Panc1 (cell line): ENCODE measurements at regions not wholly inside any gene's neighbourhood (a gene's known extent, or its start where the extent isn't known, plus 50 kb on each side); places are given as distances from the start of the nearest gene placed in this dataset.

Experiments used
- ATAC-seq: fragments of 200-7000 bp; cut with Tn5 transposase; 2 replicates; pipeline ENCODE4 v1.9.1; 2020; ENCODE audit warnings: mild to moderate bottlenecking, moderate library complexity
- BruUV-seq: library from RNA; stranded (reverse); fragments of 400-500 nt; replicated peaks from 2 replicates; lab custom pipeline; 2021; lab: Mats Ljungman, UMichigan
- CTCF ChIA-PET: fragments of 300-600 bp; sonication (Branson Sonifier 250); formaldehyde crosslinking; loops from one replicate; lab custom pipeline; 2022; ENCODE audit warnings: antibody characterized with exemption; lab: Charles Lee
- POLR2A ChIA-PET: fragments of 300-600 bp; sonication (Branson Sonifier 250); formaldehyde crosslinking; loops from one replicate; lab custom pipeline; 2022; ENCODE audit warnings: antibody characterized with exemption; lab: Charles Lee
- DNase-seq: peaks from one replicate; pipeline ENCODE4 v3.0.0-alpha.2; 2010; ENCODE audit warnings: low read depth, low spot score
- H3K27ac ChIP-seq: 2 replicates; pipeline ENCODE4 v1.5.1; 2011; ENCODE audit warnings: mild to moderate bottlenecking, low read length, inconsistent platforms
- H3K27me3 ChIP-seq: fragments of 200-500 bp; sonication (Bioruptor generic); 2 replicates; pipeline ENCODE4 v1.6.0; 2014; ENCODE audit warnings: low read length, inconsistent platforms; ENCODE audit not compliant: control insufficient read depth, insufficient read depth
- H3K36me3 ChIP-seq: fragments of 200-500 bp; sonication (Bioruptor generic); 2 replicates; pipeline ENCODE4 v1.5.1; 2014; ENCODE audit warnings: inconsistent platforms, mild to moderate bottlenecking, low read length, moderate library complexity; ENCODE audit not compliant: control insufficient read depth, insufficient read depth
- H3K4me1 ChIP-seq: 2 replicates; pipeline ENCODE4 v1.5.1; 2011; ENCODE audit warnings: inconsistent platforms, mild to moderate bottlenecking, low read length, moderate library complexity; ENCODE audit not compliant: control insufficient read depth, insufficient read depth
- H3K4me3 ChIP-seq, 2 experiments: 2 replicates each; pipeline ENCODE4 v1.5.1; 2011 to 2012; ENCODE audit warnings: low read depth in 2 of 2, low read length in 2 of 2, mild to moderate bottlenecking in 2 of 2, inconsistent platforms in 1 of 2, moderate library complexity in 1 of 2
- H3K9me3 ChIP-seq: fragments of 200-500 bp; sonication (Bioruptor generic); 2 replicates; pipeline ENCODE4 v1.5.1; 2014; ENCODE audit warnings: low read depth, mild to moderate bottlenecking, inconsistent platforms, low read length, moderate library complexity; ENCODE audit not compliant: control insufficient read depth, insufficient read depth
- POLR2AphosphoS5 ChIP-seq: IDR thresholded peaks from 2 replicates; pipeline ENCODE4 v1.6.1; 2012; ENCODE audit warnings: mild to moderate bottlenecking, low read depth, low read length, moderate library complexity
- REST ChIP-seq, 2 experiments: IDR thresholded peaks; 2 replicates each; pipeline ENCODE4 v1.6.1; 2011 to 2012; ENCODE audit warnings: low read depth in 2 of 2, control low read depth in 1 of 2, low read length in 1 of 2, mild to moderate bottlenecking in 1 of 2, moderate library complexity in 1 of 2; ENCODE audit not compliant: insufficient read depth in 1 of 2
- SIN3A ChIP-seq: IDR thresholded peaks from 2 replicates; pipeline ENCODE4 v1.6.1; 2012; ENCODE audit warnings: low read depth, mild to moderate bottlenecking, low read length, moderate library complexity, borderline replicate concordance; ENCODE audit not compliant: insufficient read depth
- TCF7L2 ChIP-seq: IDR thresholded peaks from 2 replicates; pipeline ENCODE4 v1.6.1; 2011; ENCODE audit warnings: mild to moderate bottlenecking, low read depth, low read length, inconsistent platforms
- in situ Hi-C: cut with HindIII; loops from 2 replicates; pipeline ENCODE4 v1.10.0; 2016; ENCODE audit warnings: low sequenced_read_pairs, low pct_unique_long_range_greater_than_20kb
- intact Hi-C: fragments of 100-400 bp; cut with micrococcal nuclease; formaldehyde crosslinking; loops from one replicate; pipeline ENCODE4 v1.10.0; 2022; ENCODE audit not compliant: unreplicated experiment
- TF ChIP-seq, protein P1 (sequence below): fragments of 450-650 bp; IDR thresholded peaks from 2 replicates; pipeline ENCODE4 v1.5.1; 2017; ENCODE audit warnings: mild to moderate bottlenecking

- ATAC-seq (no peak), DNase-seq (no peak)
- in situ Hi-C loops = no loop called here
- TF ChIP-seq TCF7L2 (no peak), SIN3A (no peak), REST (IDR thresholded peaks at IDR 0.05; ENCODE audit: insufficient read depth in 1 of 2, low read depth in 2 of 2, low read length in 1 of 2) (no peak), POLR2AphosphoS5 (no peak)
- TF ChIP-seq, protein P1, sequence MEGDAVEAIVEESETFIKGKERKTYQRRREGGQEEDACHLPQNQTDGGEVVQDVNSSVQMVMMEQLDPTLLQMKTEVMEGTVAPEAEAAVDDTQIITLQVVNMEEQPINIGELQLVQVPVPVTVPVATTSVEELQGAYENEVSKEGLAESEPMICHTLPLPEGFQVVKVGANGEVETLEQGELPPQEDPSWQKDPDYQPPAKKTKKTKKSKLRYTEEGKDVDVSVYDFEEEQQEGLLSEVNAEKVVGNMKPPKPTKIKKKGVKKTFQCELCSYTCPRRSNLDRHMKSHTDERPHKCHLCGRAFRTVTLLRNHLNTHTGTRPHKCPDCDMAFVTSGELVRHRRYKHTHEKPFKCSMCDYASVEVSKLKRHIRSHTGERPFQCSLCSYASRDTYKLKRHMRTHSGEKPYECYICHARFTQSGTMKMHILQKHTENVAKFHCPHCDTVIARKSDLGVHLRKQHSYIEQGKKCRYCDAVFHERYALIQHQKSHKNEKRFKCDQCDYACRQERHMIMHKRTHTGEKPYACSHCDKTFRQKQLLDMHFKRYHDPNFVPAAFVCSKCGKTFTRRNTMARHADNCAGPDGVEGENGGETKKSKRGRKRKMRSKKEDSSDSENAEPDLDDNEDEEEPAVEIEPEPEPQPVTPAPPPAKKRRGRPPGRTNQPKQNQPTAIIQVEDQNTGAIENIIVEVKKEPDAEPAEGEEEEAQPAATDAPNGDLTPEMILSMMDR = no peak
- intact Hi-C loops = no loop called here
- H3K9me3 ChIP-seq = no peaks in the 10 kb centered on the region
- peaks cover 12% of the 10 kb centered on the region for H3K27me3 ChIP-seq
- H3K36me3 ChIP-seq = no peaks in the 10 kb centered on the region
- no peak overlapping the region for H3K4me3 ChIP-seq
- no TSS peak for BruUV-seq
- no peak overlapping the region for H3K27ac ChIP-seq
- H3K4me1 ChIP-seq = no peaks in the 10 kb centered on the region
- ChIA-PET POLR2A (no interaction called here), CTCF (no interaction called here)
These were observed 498.3 kb downstream of the NPHP4 start for GRCh38 chr1:5493851-5494311.

- H3K36me3 ChIP-seq = no peaks in the 10 kb centered on the region
- no TSS peak for BruUV-seq
- H3K27me3 ChIP-seq = peaks cover 12% of the 10 kb centered on the region
- DNase-seq (no peak), ATAC-seq (no peak)
- in situ Hi-C loops = no loop called here
- TF ChIP-seq REST (IDR thresholded peaks at IDR 0.05; ENCODE audit: insufficient read depth in 1 of 2, low read depth in 2 of 2, low read length in 1 of 2) (no peak), TCF7L2 (no peak), POLR2AphosphoS5 (no peak), SIN3A (no peak)
- TF ChIP-seq, protein P1 = no peak
- no peaks in the 10 kb centered on the region for H3K9me3 ChIP-seq
- intact Hi-C loops = no loop called here
- no peaks in the 10 kb centered on the region for H3K4me1 ChIP-seq
- H3K27ac ChIP-seq = no peak overlapping the region
- ChIA-PET POLR2A (no interaction called here), CTCF (no interaction called here)
- H3K4me3 ChIP-seq = no peak overlapping the region
These were observed 498.9 kb downstream of the NPHP4 start for GRCh38 chr1:5493275-5493674.
